ENCODE measurements at regions not wholly inside any gene's neighbourhood (a gene's known extent, or its start where the extent isn't known, plus 50 kb on each side); places are given as distances from the start of the nearest gene placed in this dataset.

DNA sequence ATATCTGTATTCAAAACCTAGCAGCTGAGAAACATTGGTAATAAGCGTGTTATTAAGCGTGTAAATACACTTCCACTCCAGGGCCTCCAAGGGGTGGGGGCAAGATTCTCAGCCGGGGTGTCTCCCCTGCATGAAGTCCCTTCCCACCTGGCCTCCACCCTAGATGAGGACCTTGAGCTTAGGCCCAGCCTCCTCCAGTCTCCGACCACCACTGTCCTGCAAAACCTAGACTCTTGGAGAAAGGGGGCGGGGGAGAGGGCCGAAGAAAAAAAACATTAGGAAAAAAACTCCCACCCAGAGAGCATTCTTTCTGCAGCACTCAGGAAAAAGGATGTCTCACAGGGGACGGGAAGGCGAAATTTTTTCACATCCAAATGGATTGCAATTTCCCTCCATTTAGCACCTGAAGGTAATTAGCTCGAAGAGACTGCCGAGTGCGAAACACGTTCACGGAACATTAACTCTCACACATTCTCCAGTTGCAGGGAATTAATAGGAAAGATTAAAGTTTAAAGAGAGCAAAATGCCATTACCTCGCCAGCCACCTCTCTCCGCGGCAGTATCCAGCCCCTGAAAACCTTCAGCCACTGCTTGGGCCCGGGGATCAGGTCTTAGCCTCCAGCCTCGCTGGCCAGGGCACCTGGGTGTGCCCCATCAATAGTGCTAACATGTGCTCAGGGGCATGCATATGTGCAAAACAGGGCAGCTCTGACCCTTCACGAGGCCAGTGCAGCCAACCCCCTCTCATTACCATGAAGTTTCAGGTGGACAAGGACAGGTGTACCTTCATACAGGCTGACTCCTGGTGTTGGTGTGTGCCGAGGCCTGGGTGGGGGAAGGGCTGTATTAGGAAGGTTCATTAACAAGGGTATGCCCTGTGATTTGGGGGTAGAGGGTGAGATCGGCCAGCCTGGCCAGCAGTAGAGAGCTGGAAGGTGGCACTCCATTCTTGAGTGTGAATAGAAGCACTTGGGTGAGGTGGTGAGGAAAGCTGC, 77.2 kb downstream of the HIF1AN start:
- TF ChIP-seq, protein P1, sequence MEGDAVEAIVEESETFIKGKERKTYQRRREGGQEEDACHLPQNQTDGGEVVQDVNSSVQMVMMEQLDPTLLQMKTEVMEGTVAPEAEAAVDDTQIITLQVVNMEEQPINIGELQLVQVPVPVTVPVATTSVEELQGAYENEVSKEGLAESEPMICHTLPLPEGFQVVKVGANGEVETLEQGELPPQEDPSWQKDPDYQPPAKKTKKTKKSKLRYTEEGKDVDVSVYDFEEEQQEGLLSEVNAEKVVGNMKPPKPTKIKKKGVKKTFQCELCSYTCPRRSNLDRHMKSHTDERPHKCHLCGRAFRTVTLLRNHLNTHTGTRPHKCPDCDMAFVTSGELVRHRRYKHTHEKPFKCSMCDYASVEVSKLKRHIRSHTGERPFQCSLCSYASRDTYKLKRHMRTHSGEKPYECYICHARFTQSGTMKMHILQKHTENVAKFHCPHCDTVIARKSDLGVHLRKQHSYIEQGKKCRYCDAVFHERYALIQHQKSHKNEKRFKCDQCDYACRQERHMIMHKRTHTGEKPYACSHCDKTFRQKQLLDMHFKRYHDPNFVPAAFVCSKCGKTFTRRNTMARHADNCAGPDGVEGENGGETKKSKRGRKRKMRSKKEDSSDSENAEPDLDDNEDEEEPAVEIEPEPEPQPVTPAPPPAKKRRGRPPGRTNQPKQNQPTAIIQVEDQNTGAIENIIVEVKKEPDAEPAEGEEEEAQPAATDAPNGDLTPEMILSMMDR (IDR thresholded peaks at IDR 0.05), result no peak
- no peak for TF ChIP-seq POLR2A (IDR thresholded peaks at IDR 0.05)
- Histone ChIP-seq H3K36me3 (no peaks in the 10 kb centered on the region), H3K27ac (no peak overlapping the region), H3K4me1 (no peaks in the 10 kb centered on the region), H3K27me3 (no peaks in the 10 kb centered on the region), H3K4me3 (no peak overlapping the region), H3K9me3 (no peaks in the 10 kb centered on the region)
- DNase-seq, result no peak
- intact Hi-C loops (cut with DNase I; ENCODE audit: low total_unique reads), result no loop called here

- intact Hi-C loops (cut with DNase I; ENCODE audit: low total_unique reads), result no loop called here
- H3K27me3 ChIP-seq, result no peaks in the 10 kb centered on the region
Observed at GRCh38 chr10:100613846-100614245, 78.1 kb downstream of the HIF1AN start.

GRCh38 chr10:100614429-100615095, 78.8 kb downstream of the HIF1AN start:
- Histone ChIP-seq H3K27ac (no peak overlapping the region), H3K4me1 (no peaks in the 10 kb centered on the region), H3K9me3 (no peaks in the 10 kb centered on the region), H3K27me3 (no peaks in the 10 kb centered on the region), H3K36me3 (no peaks in the 10 kb centered on the region), H3K4me3 (no peak overlapping the region)
- TF ChIP-seq, protein P1 (IDR thresholded peaks at IDR 0.05), result no peak
- no peak for TF ChIP-seq POLR2A (IDR thresholded peaks at IDR 0.05)
- intact Hi-C loops (cut with DNase I; ENCODE audit: low total_unique reads), result no loop called here
- DNase-seq, result no peak

More at GRCh38 chr10:100613846-100614245, 78.1 kb downstream of the HIF1AN start:
- Histone ChIP-seq H3K4me3 (no peak overlapping the region), H3K36me3 (no peaks in the 10 kb centered on the region), H3K9me3 (no peaks in the 10 kb centered on the region), H3K27ac (no peak overlapping the region), H3K4me1 (no peaks in the 10 kb centered on the region)
- no peak for DNase-seq
- TF ChIP-seq POLR2A (IDR thresholded peaks at IDR 0.05), result no peak
- TF ChIP-seq, protein P1 (IDR thresholded peaks at IDR 0.05), result no peak

DNA sequence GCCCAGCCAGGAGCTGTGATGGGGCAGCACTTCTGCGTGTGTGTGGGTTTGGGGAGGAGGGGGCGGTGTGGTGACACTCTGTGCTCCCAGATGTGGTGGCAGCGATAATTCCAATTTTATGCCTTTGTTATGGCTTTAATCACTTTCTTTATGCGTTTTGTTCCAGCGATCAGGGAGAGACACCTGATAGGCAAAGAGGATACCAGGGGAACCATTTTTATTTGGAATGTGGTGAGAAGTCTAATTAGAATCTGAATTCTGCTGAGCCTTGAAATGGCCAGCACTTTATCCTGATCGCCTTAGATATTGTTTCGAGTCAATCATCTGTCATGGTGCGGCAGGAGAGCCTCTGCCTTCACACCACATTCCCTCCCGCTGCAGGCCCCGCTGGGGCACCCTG, 79.5 kb downstream of the HIF1AN start:
- no peak overlapping the region for H3K4me3 ChIP-seq
- no peak overlapping the region for H3K27ac ChIP-seq
- H3K27me3 ChIP-seq, result no peaks in the 10 kb centered on the region
- H3K9me3 ChIP-seq, result no peaks in the 10 kb centered on the region
- DNase-seq, result no peak
- no peaks in the 10 kb centered on the region for H3K36me3 ChIP-seq
- no peaks in the 10 kb centered on the region for H3K4me1 ChIP-seq
- intact Hi-C loops (cut with DNase I; ENCODE audit: low total_unique reads), result no loop called here
- TF ChIP-seq, protein P1 (IDR thresholded peaks at IDR 0.05), result no peak
- TF ChIP-seq POLR2A (IDR thresholded peaks at IDR 0.05), result no peak

DNA sequence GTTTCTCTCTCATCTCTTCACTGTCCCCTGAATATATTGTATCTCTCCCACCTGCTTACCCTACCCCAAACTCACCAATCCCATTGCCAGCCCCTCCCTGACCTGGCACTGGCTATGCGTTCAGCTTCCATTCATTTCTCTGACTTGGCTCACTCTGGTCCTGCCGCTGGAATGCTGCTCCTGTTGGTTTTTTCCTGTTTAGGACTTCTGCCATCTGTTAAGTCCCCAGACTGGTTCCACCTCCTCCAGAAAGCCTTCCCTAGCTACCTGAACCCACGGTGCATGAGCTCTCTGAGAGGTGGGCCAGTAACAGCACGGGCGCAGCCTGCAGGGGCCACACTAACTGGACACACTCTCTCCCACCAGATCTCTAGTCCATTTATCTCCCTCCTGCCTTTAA, 80.2 kb downstream of the HIF1AN start:
- Histone ChIP-seq H3K36me3 (no peaks in the 10 kb centered on the region), H3K9me3 (no peaks in the 10 kb centered on the region), H3K27me3 (no peaks in the 10 kb centered on the region), H3K4me3 (no peak overlapping the region), H3K4me1 (no peaks in the 10 kb centered on the region), H3K27ac (no peak overlapping the region)
- intact Hi-C loops (cut with DNase I; ENCODE audit: low total_unique reads), result no loop called here
- no peak for DNase-seq
- TF ChIP-seq, protein P1 (IDR thresholded peaks at IDR 0.05), result no peak
- TF ChIP-seq POLR2A (IDR thresholded peaks at IDR 0.05), result no peak

Measured in uterus (tissue), 3 donors.